Stimulated activated CD4-positive, alpha-beta T cell treated with anti-CD3 and anti-CD28 coated beads, Interleukin-15, amount 100 ng/mL, for 24 hours (primary cell): ENCODE measurements at regions not wholly inside any gene's neighbourhood (a gene's known extent, or its start where the extent isn't known, plus 50 kb on each side); places are given as distances from the start of the nearest gene placed in this dataset.

Experiments
- DNase-seq: peaks from one replicate; pipeline ENCODE4 v3.0.0-alpha.2; 2020

GRCh38 chr2:187942876-187943275 lies 348.8 kb upstream of the GULP1 start:
- no peak for DNase-seq

- DNase-seq = no peak
These were observed 347.8 kb upstream of the GULP1 start for GRCh38 chr2:187943772-187944369.

- DNase-seq = no peak
These were observed 341.8 kb upstream of the GULP1 start for GRCh38 chr2:187949859-187950258.

GRCh38 chr2:187951470-187952218 lies 340.0 kb upstream of the GULP1 start:
- no peak for DNase-seq

DNA sequence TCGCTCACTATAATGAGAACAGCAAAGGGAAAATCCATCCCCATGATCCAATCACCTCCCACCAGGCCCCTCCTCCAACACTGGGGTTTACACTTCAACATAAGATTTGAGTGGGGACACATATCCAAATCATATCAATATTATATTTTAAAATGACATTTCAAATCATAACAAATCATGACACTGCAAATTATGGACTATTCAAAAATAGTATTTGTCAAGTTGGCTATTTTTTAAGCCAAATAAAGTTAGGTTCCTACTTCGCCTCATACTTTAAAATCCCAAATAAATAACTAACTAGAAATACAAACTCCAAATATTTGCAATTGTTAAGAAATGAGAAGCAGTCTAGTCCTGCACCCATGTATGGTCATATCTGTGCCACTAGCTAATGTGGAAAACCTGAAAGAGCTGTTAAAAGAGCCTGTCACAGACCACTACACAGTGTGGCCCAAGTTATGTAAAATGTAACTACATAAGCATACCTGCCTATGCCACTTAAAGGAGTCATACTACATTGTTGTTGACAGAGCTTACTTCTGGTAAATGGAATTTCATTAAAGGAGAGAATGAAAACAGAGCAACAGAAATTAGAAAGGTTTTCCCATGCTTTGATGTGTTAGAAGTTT lies 334.7 kb upstream of the GULP1 start:
- no peak for DNase-seq

GRCh38 chr2:187959821-187960220 lies 331.9 kb upstream of the GULP1 start:
- no peak for DNase-seq

DNA sequence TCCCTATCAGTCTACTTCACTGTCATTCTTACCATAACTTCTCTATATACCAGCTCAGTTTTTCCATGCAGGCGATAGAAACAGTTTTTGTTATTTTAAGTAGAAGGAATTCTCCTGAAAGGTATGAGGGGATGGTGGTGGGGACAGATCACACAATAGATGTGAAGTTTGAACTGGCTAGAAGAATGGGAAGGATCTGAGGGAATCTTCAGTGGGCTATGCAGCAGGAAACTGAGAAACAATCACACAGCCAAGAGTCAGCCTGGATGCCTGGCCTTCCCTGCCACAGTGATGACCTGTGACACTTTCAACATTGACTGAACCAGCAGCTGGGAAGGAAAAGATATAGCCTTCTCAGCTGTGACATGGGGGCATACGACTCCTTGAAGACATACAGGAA lies 329.1 kb upstream of the GULP1 start:
- DNase-seq = no peak

DNA sequence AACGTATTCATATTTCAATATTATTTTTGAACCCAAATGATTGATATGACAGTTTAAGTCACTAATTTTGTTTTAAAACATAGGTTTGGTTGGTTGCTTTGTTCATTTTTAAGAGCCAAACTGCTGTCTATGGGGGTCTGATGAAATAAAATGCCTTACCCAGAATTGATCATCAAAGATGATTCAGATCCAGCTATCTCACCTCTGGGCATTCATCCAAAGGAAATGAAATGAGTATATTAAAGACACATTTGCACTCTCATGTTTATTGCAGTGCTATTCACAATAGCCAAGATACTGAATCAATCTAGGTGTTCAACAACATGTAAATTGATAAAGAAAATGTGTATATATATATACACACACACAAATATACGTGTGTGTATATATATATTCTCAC lies 326.9 kb upstream of the GULP1 start:
- no peak for DNase-seq

- no peak for DNase-seq
These were observed 324.8 kb upstream of the GULP1 start for GRCh38 chr2:187966924-187967323.

DNA sequence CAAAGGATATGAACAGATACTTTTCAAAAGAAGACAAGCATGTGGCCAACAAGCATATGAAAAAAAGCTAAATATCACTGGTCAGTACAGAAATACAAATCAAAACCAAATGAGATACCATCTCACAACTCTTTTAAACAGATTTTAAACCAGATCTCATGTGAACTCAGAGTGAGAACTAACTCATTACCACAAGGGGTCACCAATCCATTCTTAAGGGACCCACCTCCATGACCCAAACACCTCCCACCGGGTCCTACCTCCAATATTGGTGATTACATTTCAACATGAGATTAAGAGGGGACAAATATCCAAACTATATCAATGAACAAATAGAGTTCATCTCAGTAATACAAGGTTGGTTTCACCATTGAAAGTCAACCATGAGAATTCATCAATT lies 319.8 kb upstream of the GULP1 start:
- no peak for DNase-seq

DNA sequence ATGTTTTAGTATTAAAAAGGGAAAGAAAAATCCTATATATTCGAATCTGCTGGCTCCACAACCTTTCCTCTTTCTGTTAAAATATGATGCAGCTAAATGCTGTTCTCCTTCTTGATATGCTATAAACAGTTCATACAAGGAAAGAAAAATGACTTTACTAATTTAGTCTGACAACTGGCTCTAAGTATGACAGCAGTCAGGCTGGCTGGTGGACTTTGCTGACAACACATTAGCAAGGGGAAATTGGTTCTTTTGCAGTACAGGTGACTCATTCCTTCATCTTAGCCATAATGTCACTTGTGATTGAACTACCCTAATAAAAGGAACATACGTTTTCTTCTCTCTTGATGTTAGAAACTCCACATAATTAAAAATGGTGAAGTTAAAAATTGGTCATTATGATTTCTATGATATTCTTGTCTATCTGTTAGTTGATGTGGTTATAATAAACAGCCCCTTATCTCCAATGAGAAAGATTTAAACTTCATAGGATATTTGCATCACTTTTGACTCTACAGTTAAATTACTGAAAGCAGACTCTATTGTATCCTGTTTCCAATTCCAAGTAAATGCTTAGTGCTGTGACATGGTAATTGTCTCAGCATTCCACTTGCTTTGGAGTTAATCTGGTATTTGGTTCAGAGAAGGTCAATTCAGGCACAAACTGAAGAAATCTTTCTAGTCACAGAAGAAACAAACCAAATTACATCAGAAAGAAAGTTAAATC lies 315.3 kb upstream of the GULP1 start:
- no peak for DNase-seq

- DNase-seq = no peak
These were observed 314.7 kb upstream of the GULP1 start for GRCh38 chr2:187976986-187977333.

DNA sequence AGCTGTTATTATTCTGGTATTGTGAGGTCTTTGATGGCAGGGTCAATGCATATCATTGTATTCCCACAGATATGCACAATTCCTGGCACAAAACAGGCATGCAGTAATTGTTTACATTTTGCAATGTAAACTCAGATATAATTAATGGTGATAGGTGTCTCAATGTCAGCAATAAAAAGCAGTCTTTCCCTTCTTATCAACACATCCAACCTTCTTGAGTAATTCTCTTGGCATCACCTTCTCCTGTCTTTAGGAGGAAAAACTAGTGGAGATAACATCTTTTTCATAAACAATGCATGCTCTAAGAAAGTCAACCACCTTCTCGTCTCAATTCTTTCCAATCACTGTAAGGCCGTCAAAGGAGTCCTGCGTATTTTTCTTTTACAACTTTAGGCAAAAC lies 313.3 kb upstream of the GULP1 start:
- no peak for DNase-seq

- DNase-seq = no peak
These were observed 309.0 kb upstream of the GULP1 start for GRCh38 chr2:187982668-187983067.

DNA sequence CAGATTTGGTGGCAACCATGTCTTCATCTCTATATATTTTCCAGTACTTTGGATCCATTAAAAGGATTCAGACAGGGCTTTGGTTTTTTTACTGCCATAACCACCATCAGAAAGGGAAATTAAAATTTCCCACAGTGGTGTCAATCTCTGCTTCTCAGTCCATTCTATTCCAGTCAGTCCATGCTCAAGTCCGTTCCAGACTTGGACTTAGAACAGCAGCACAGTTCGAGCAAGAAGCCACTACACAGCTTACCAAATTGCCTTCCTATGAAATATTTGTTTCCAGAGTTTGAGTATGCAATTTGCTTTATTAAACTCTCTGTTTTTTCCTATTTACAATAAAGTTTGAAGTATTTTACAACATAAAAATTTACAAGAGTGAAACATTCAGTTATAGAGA lies 306.5 kb upstream of the GULP1 start:
- DNase-seq = no peak

GRCh38 chr2:187985923-187986322 lies 305.8 kb upstream of the GULP1 start:
- no peak for DNase-seq

DNA sequence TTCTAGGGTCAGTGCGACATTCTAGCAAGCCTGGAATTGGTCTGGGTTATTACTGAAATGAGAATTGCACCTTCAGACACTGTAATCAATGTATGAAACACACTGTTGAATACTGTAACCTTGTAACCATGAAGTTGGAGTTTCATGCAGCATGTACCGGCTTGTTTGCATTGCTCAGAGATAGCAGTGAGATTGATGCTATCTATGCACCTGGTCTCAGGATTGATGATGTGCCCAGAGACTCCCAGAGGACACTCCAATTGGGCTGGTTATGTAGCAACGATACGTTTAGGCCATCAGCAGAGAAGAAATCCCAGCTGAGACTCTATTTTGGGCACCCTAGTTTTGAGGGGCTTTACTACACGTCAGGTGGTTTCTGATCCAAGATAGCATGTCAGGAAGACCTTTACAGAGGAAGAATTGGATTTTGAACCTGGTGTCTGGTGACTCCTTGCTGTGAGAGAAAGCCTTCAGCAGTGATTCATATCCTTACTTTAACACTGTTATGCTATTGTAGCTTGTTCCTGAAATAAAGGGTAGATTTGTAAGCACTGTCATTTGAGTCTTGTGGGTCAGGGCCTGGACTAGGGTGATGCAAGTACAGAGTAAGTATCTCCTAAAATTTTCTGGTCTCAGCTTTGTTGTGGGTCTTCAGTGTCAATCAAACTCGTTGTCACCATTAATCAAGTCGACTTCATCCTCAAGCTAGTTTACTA lies 305.1 kb upstream of the GULP1 start:
- DNase-seq = no peak

DNA sequence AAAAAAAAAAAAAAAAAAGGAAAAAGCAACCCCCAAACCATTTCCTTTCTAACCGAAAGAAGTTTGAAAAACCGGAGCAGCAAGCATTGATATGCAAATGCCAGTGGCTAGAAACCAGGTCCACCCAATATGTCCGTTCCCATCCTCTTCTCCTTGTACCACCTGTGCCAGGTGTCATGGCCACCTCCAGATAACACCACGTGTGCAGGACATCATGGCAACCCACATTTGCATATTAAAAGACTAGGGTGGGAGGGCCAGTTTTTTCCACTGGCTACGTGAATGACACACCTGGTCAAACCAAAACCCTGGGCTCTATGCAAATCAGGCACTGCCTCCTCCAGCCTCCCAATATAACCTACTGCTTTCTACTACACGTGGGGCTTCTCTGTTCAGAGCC lies 303.3 kb upstream of the GULP1 start:
- no peak for DNase-seq

GRCh38 chr2:187989925-187990623 lies 301.6 kb upstream of the GULP1 start:
- DNase-seq = no peak

DNA sequence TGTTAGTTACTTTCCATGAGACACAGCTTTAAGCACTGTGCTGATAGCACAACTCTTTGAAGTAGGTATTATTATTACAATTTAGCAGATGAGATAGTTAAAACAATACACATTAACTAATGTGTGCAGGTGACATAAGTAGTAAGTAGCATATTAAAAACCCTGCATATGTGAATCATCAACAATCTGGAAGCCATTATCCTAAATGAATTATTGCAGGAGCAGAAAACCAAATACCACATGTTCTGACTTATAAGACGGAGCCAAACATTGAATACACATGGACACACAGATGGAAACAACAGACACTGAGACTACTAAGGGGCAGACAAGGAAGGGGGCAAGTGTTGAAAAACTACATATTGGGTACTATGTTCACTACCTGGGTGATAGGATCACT lies 300.3 kb upstream of the GULP1 start:
- DNase-seq = no peak

DNA sequence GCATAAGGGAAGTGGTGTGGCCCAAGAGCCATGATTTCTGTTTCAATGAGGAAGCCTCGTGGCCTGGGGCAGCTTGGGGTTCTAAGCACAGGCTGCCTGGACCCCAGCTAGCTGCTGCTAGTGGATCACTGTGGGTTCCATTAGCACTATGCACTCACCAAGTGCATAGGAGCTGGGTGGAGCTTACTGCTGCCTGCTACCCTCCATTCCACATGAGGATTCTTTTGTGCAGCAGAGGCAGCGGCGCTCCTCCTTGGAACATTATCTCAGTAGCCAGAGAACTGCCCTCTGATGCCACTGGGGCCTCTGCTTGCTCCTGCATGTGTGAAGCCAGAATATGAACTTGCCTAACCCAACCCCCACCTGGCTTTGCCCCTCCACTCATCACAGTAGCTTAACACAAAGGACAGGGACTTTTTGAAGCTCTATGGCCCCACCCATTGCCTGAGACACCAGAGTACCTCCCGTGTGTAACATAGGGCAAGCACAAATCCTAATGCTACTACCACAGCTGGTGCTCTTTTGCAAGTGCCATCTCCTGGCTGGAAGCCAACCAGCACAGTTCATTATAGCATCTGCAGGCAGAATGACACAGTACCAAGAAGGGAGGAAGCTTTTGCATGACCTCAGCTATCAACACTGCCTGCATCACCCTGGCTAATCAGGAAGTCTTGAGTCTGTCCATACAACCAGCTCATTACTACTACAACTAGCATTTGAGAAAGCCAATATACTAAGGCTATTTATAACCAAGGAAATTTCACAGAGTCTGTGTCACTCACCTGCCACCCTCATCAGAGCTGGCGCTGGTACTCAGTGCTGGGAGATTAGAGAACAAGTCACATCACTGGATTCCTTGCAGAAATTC lies 297.0 kb upstream of the GULP1 start:
- no peak for DNase-seq

GRCh38 chr2:187995556-187995955 lies 296.1 kb upstream of the GULP1 start:
- DNase-seq = no peak
